ENCODE measurements at regions not wholly inside any gene's neighbourhood (a gene's known extent, or its start where the extent isn't known, plus 50 kb on each side); places are given as distances from the start of the nearest gene placed in this dataset.

- Histone ChIP-seq H3K9ac (ENCODE audit: low read length) (no peak overlapping the region), H3F3A (ENCODE audit: insufficient read depth, low read length, poor library complexity, severe bottlenecking) (no peaks in the 10 kb centered on the region), H2AFZ (ENCODE audit: low read depth, low read length) (no peak overlapping the region), H3K9me2 (ENCODE audit: insufficient read depth, low read length) (no peaks in the 10 kb centered on the region), H3K27me3 (ENCODE audit: insufficient read depth, low read depth, low read length) (no peaks in the 10 kb centered on the region), H3K9me3 (ENCODE audit: low read length) (no peaks in the 10 kb centered on the region), H4K20me1 (ENCODE audit: insufficient read depth) (no peaks in the 10 kb centered on the region), H3K79me2 (replicated peaks; ENCODE audit: insufficient read depth, low read length) (no peaks in the 10 kb centered on the region), H3K4me2 (ENCODE audit: low read length) (no peak overlapping the region), H3K4me3 (ENCODE audit: low read length) (no peak overlapping the region), H3K36me3 (ENCODE audit: insufficient read depth, low read length) (no peaks in the 10 kb centered on the region), H3K27ac (ENCODE audit: low read length) (no peak overlapping the region)
- TF ChIP-seq REST (IDR thresholded peaks at IDR 0.05; ENCODE audit: borderline replicate concordance) (no peak), TAF1 (IDR thresholded peaks at IDR 0.05; ENCODE audit: low read depth) (no peak), POLR2AphosphoS5 (IDR thresholded peaks at IDR 0.05) (no peak), RAD21 (conservative IDR thresholded peaks at IDR 0.05) (no peak), CTCF (IDR thresholded peaks at IDR 0.05; ENCODE audit: poor library complexity, severe bottlenecking) (no peak), EP300 (conservative IDR thresholded peaks at IDR 0.05; ENCODE audit: poor library complexity, severe bottlenecking) (no peak), MXI1 (conservative IDR thresholded peaks at IDR 0.05; ENCODE audit: poor library complexity, severe bottlenecking) (no peak), EZH2 (IDR thresholded peaks at IDR 0.05; ENCODE audit: borderline replicate concordance, insufficient read depth, low read length, poor library complexity, severe bottlenecking) (no peak), SMC3 (conservative IDR thresholded peaks at IDR 0.05; ENCODE audit: poor library complexity) (no peak)
Measured at GRCh38 chr11:128204898-128205297, 382.5 kb downstream of the ETS1 start.

GRCh38 chr11:128201801-128202200 is 385.6 kb downstream of the ETS1 start:
- H3K9ac ChIP-seq (ENCODE audit: low read length): no peak overlapping the region
- H3K9me3 ChIP-seq (ENCODE audit: low read length): no peaks in the 10 kb centered on the region
- H3K36me3 ChIP-seq (ENCODE audit: insufficient read depth, low read length): no peaks in the 10 kb centered on the region
- H3K4me3 ChIP-seq (ENCODE audit: low read length): no peak overlapping the region
- no peaks in the 10 kb centered on the region for H4K20me1 ChIP-seq (ENCODE audit: insufficient read depth)
- no peaks in the 10 kb centered on the region for H3K27me3 ChIP-seq (ENCODE audit: insufficient read depth, low read depth, low read length)
- no peaks in the 10 kb centered on the region for H3F3A ChIP-seq (ENCODE audit: insufficient read depth, low read length, poor library complexity, severe bottlenecking)
- TF ChIP-seq EP300 (conservative IDR thresholded peaks at IDR 0.05; ENCODE audit: poor library complexity, severe bottlenecking) (no peak), SMC3 (conservative IDR thresholded peaks at IDR 0.05; ENCODE audit: poor library complexity) (no peak), MXI1 (conservative IDR thresholded peaks at IDR 0.05; ENCODE audit: poor library complexity, severe bottlenecking) (no peak)
- no peaks in the 10 kb centered on the region for H3K79me2 ChIP-seq (replicated peaks; ENCODE audit: insufficient read depth, low read length)
- no peak overlapping the region for H2AFZ ChIP-seq (ENCODE audit: low read depth, low read length)
- no peak overlapping the region for H3K4me2 ChIP-seq (ENCODE audit: low read length)
- no peaks in the 10 kb centered on the region for H3K9me2 ChIP-seq (ENCODE audit: insufficient read depth, low read length)
- H3K27ac ChIP-seq (ENCODE audit: low read length): no peak overlapping the region

- Histone ChIP-seq H2AFZ (ENCODE audit: low read depth, low read length) (no peak overlapping the region), H3K9me2 (ENCODE audit: insufficient read depth, low read length) (no peaks in the 10 kb centered on the region), H3K9me3 (ENCODE audit: low read length) (no peaks in the 10 kb centered on the region), H3K4me2 (ENCODE audit: low read length) (no peak overlapping the region), H4K20me1 (ENCODE audit: insufficient read depth) (no peaks in the 10 kb centered on the region), H3K27ac (ENCODE audit: low read length) (no peak overlapping the region), H3K36me3 (ENCODE audit: insufficient read depth, low read length) (no peaks in the 10 kb centered on the region), H3K27me3 (ENCODE audit: insufficient read depth, low read depth, low read length) (no peaks in the 10 kb centered on the region), H3K9ac (ENCODE audit: low read length) (no peak overlapping the region), H3F3A (ENCODE audit: insufficient read depth, low read length, poor library complexity, severe bottlenecking) (no peaks in the 10 kb centered on the region), H3K4me3 (ENCODE audit: low read length) (no peak overlapping the region), H3K79me2 (replicated peaks; ENCODE audit: insufficient read depth, low read length) (no peaks in the 10 kb centered on the region)
- TF ChIP-seq RAD21 (conservative IDR thresholded peaks at IDR 0.05) (no peak), REST (IDR thresholded peaks at IDR 0.05; ENCODE audit: borderline replicate concordance) (no peak), EP300 (conservative IDR thresholded peaks at IDR 0.05; ENCODE audit: poor library complexity, severe bottlenecking) (no peak), CTCF (IDR thresholded peaks at IDR 0.05; ENCODE audit: poor library complexity, severe bottlenecking) (no peak), POLR2AphosphoS5 (IDR thresholded peaks at IDR 0.05) (no peak), SMC3 (conservative IDR thresholded peaks at IDR 0.05; ENCODE audit: poor library complexity) (no peak), MXI1 (conservative IDR thresholded peaks at IDR 0.05; ENCODE audit: poor library complexity, severe bottlenecking) (no peak), TAF1 (IDR thresholded peaks at IDR 0.05; ENCODE audit: low read depth) (no peak), EZH2 (IDR thresholded peaks at IDR 0.05; ENCODE audit: borderline replicate concordance, insufficient read depth, low read length, poor library complexity, severe bottlenecking) (no peak)
Measured at GRCh38 chr11:128201009-128201408, 386.3 kb downstream of the ETS1 start.
